ENCODE measurements at regions not wholly inside any gene's neighbourhood (a gene's known extent, or its start where the extent isn't known, plus 50 kb on each side); places are given as distances from the start of the nearest gene placed in this dataset.

DNA sequence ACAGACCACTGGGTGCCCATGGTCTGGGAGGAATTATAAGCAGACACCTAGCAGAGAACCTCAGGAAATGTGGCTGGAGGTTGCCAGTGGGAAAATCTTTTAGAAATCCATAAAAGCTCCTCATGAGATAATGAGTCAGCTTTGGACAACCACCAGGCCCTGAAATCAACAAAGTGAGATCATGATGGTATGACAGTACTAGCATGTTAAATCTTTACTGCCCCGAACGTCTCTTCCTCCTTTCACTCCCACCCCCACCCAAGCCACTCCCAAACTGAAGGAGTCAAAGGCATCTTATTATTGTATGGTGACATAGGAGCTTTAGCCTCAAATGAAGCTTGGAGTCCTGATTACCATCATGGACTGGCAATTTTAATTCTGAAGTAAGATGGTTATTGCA is 240.0 kb downstream of the DIO2 start:
- H3K4me3 ChIP-seq (ENCODE audit: low read length): no peak overlapping the region
- DNase-seq (ENCODE audit: low read depth): no peak
- TF ChIP-seq CTCF (conservative IDR thresholded peaks at IDR 0.05; ENCODE audit: low read depth, low read length): no peak

DNA sequence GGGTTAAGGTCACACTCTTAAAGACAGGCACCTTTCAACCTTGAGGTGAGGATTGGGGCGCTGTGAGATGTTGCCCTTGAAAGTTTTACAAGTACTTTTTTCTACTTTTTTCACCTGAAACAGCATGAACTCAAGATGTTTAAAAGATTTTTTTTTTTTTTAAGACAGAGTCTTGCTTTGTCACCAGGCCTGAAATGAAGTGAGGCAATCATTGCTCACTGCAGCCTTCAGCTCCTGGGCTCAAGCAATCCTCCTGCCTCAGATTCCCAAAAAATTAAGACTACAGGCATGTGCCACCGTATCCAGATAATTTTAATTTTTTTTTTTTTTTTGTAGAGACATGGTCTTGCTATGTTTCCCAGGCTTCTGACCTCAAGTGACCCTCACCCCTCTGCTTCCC is 243.9 kb downstream of the DIO2 start:
- no peak for TF ChIP-seq CTCF (conservative IDR thresholded peaks at IDR 0.05; ENCODE audit: low read depth, low read length)
- no peak overlapping the region for H3K4me3 ChIP-seq (ENCODE audit: low read length)
- no peak for DNase-seq (ENCODE audit: low read depth)

GRCh38 chr14:79967001-79967400 is 244.3 kb downstream of the DIO2 start:
- TF ChIP-seq CTCF (conservative IDR thresholded peaks at IDR 0.05; ENCODE audit: low read depth, low read length): no peak
- no peak overlapping the region for H3K4me3 ChIP-seq (ENCODE audit: low read length)
- DNase-seq (ENCODE audit: low read depth): no peak

- H3K4me3 ChIP-seq (ENCODE audit: low read length): no peak overlapping the region
- TF ChIP-seq CTCF (conservative IDR thresholded peaks at IDR 0.05; ENCODE audit: low read depth, low read length): no peak
- DNase-seq (ENCODE audit: low read depth): no peak
Observed at GRCh38 chr14:79965896-79966295, 245.4 kb downstream of the DIO2 start.

DNA sequence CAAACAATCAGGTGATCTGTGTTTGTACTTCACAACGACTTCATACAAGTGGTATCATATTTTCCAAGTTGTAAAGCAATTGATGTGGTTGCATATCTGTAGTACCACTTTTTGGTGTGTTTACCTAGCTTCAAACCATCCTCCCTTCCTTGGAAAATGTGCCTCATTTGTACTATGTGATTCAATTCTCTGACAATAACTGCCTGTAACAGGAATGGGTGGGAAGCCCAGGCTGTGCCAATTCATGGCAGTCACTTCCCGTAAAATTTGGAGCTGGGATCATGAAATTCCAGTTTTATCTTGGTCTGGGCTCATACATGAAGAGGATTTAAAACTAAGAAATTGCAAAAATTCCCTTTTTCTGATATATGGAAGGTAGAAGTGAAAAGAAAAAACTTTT is 250.1 kb downstream of the DIO2 start:
- no peak for DNase-seq (ENCODE audit: low read depth)
- no peak for TF ChIP-seq CTCF (conservative IDR thresholded peaks at IDR 0.05; ENCODE audit: low read depth, low read length)

DNA sequence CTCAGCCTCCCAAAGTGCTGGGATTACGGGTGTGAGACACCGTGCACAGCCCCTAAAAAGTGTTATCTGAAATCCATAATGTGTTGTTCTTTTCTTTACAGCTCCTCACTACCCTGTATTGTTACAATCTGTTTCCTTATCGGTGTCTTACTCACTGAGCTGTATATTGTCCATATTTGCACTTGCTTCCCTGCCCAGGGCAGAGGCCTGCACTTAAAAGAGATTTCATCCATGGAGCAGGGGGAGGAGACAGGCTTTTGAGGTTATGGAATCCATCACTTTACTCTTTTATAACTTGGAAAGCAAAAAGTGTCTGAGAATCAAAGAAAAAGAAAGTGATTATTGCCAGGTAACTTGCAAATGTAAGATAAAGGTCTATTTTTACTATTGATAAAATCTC is 251.0 kb downstream of the DIO2 start:
- H3K4me3 ChIP-seq (ENCODE audit: low read length): no peak overlapping the region
- no peak for DNase-seq (ENCODE audit: low read depth)
- no peak for TF ChIP-seq CTCF (conservative IDR thresholded peaks at IDR 0.05; ENCODE audit: low read depth, low read length)

More for the DNA sequence above, 250.1 kb downstream of the DIO2 start:
- no peak overlapping the region for H3K4me3 ChIP-seq (ENCODE audit: low read length)

GRCh38 chr14:79951572-79951971 is 259.7 kb downstream of the DIO2 start:
- DNase-seq (ENCODE audit: low read depth): no peak

More at GRCh38 chr14:79951572-79951971, 259.7 kb downstream of the DIO2 start:
- H3K4me3 ChIP-seq (ENCODE audit: low read length): no peak overlapping the region
- no peak for TF ChIP-seq CTCF (conservative IDR thresholded peaks at IDR 0.05; ENCODE audit: low read depth, low read length)

Data from retinal pigment epithelial cell (primary cell).